ENCODE measurements at regions not wholly inside any gene's neighbourhood (a gene's known extent, or its start where the extent isn't known, plus 50 kb on each side); places are given as distances from the start of the nearest gene placed in this dataset.

DNA sequence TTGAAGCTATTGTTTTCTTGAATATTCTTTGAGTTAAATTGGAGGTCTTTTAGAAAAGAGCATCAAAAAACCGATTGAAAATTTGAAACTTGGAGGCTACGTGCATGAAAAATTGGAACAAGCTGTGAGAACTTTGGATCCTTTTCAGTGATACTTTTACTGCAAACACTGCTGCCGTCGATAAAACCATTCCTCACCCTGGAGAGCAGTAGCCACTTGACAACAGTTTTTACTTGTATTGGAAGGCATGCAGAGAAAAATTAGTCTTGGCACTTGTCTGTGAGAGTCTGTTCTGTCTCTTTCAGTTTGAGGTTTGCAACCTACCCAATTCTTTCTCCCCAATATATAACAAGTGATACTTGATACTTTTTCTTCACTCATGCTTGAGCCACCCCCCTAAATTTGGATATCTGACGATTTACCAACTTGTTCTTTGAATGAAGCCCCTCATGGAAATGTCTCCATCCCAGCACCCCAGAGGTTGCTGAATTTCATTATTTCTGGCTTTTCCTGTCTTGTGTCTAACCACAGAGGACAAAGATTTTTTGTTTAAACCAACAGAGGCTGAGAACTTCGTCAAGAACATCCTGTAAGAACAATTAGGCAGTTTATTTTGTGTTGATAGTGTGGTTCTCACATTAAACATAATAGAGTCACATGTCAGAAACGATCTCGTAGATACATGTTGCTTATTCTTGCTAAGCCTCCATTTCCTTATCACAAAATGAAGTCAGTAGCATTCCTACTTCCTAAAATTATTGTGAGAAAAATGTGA lies 307.3 kb upstream of the PLSCR5 start:
- no peak for TF ChIP-seq TAF1 (IDR thresholded peaks at IDR 0.05; ENCODE audit: borderline replicate concordance, insufficient read depth, low read length)
- TF ChIP-seq, protein P1, sequence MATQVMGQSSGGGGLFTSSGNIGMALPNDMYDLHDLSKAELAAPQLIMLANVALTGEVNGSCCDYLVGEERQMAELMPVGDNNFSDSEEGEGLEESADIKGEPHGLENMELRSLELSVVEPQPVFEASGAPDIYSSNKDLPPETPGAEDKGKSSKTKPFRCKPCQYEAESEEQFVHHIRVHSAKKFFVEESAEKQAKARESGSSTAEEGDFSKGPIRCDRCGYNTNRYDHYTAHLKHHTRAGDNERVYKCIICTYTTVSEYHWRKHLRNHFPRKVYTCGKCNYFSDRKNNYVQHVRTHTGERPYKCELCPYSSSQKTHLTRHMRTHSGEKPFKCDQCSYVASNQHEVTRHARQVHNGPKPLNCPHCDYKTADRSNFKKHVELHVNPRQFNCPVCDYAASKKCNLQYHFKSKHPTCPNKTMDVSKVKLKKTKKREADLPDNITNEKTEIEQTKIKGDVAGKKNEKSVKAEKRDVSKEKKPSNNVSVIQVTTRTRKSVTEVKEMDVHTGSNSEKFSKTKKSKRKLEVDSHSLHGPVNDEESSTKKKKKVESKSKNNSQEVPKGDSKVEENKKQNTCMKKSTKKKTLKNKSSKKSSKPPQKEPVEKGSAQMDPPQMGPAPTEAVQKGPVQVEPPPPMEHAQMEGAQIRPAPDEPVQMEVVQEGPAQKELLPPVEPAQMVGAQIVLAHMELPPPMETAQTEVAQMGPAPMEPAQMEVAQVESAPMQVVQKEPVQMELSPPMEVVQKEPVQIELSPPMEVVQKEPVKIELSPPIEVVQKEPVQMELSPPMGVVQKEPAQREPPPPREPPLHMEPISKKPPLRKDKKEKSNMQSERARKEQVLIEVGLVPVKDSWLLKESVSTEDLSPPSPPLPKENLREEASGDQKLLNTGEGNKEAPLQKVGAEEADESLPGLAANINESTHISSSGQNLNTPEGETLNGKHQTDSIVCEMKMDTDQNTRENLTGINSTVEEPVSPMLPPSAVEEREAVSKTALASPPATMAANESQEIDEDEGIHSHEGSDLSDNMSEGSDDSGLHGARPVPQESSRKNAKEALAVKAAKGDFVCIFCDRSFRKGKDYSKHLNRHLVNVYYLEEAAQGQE (IDR thresholded peaks at IDR 0.05; ENCODE audit: insufficient read depth in 1 of 2, low read depth in 2 of 2, low read length in 2 of 2): no peak
- TF ChIP-seq POLR2AphosphoS5 (IDR thresholded peaks at IDR 0.05; ENCODE audit: low read depth, low read length): no peak
- TF ChIP-seq SIN3A (IDR thresholded peaks at IDR 0.05; ENCODE audit: borderline replicate concordance, insufficient read depth, low read length): no peak
- TF ChIP-seq FOXP2 (optimal IDR thresholded peaks at IDR 0.05; ENCODE audit: borderline replicate concordance, extremely low read depth, extremely low read length, insufficient read depth): no peak

DNA sequence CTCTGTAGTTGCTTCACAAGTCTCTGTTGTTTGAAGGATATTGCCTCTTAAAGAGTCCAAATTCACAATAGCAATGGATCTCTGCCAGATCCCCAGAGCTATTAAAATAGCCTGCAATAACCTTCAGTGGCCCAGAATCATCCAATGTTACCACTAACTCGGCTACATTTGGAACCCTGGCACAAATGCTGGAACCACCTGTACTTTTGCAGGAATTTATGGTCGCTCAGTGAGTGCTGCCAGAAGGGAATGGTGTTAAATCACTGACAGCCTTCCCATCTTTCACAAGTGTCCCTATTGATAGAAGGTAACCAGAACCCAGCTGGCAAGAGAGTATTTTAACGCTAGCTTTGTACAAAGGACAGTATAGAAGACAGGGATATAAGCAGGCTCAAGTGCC lies 298.8 kb upstream of the PLSCR5 start:
- TF ChIP-seq TAF1 (IDR thresholded peaks at IDR 0.05; ENCODE audit: borderline replicate concordance, insufficient read depth, low read length) (no peak), FOXP2 (optimal IDR thresholded peaks at IDR 0.05; ENCODE audit: borderline replicate concordance, extremely low read depth, extremely low read length, insufficient read depth) (no peak), SIN3A (IDR thresholded peaks at IDR 0.05; ENCODE audit: borderline replicate concordance, insufficient read depth, low read length) (no peak), POLR2AphosphoS5 (IDR thresholded peaks at IDR 0.05; ENCODE audit: low read depth, low read length) (no peak)
- TF ChIP-seq, protein P1 (IDR thresholded peaks at IDR 0.05; ENCODE audit: insufficient read depth in 1 of 2, low read depth in 2 of 2, low read length in 2 of 2): no peak

DNA sequence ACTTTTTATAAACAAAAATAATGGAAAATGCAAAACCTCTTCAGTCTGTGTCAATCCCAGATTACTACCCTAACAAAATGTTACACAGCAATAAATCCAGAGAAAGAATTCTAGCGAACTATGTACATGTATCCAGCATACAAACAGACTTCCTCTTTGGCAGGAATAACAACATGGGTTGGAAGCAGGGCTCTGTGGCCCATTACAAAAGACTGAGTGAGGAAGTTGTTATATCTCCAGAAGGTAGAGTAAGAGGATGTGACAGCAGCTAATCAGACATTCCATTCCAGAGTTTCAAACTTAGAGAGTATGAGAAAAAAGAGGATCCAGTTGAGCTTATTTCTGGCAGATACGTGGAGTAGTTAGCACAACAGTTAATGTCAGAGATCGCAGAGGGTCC lies 294.0 kb upstream of the PLSCR5 start:
- TF ChIP-seq POLR2AphosphoS5 (IDR thresholded peaks at IDR 0.05; ENCODE audit: low read depth, low read length) (no peak), SIN3A (IDR thresholded peaks at IDR 0.05; ENCODE audit: borderline replicate concordance, insufficient read depth, low read length) (no peak), FOXP2 (optimal IDR thresholded peaks at IDR 0.05; ENCODE audit: borderline replicate concordance, extremely low read depth, extremely low read length, insufficient read depth) (no peak), TAF1 (IDR thresholded peaks at IDR 0.05; ENCODE audit: borderline replicate concordance, insufficient read depth, low read length) (no peak)
- TF ChIP-seq, protein P1 (IDR thresholded peaks at IDR 0.05; ENCODE audit: insufficient read depth in 1 of 2, low read depth in 2 of 2, low read length in 2 of 2): no peak

DNA sequence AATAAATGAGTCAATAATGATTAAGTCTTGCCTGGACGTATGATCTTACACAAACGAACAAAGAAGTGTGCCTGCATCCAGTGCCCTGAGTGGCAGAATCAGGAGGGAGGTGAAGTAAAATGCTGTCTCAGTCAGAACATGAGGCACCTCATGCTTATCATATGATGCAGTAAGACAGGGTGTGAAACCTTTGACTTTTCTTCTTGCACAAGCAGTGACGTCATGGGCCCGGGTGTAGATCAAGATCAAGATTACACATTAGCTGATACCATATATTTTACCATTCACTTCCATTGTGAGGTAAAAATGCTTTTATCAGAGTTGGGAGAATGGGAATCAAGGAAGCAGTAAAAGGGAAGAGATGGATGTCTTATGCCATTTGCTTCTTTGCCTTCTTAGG lies 291.6 kb upstream of the PLSCR5 start:
- TF ChIP-seq POLR2AphosphoS5 (IDR thresholded peaks at IDR 0.05; ENCODE audit: low read depth, low read length) (no peak), FOXP2 (optimal IDR thresholded peaks at IDR 0.05; ENCODE audit: borderline replicate concordance, extremely low read depth, extremely low read length, insufficient read depth) (no peak), SIN3A (IDR thresholded peaks at IDR 0.05; ENCODE audit: borderline replicate concordance, insufficient read depth, low read length) (no peak)
- TF ChIP-seq, protein P1 (IDR thresholded peaks at IDR 0.05; ENCODE audit: insufficient read depth in 1 of 2, low read depth in 2 of 2, low read length in 2 of 2): no peak

Measured in PFSK-1 (cell line).